HEK293 (cell line): ENCODE measurements at regions not wholly inside any gene's neighbourhood (a gene's known extent, or its start where the extent isn't known, plus 50 kb on each side); places are given as distances from the start of the nearest gene placed in this dataset.

ENCODE experiments used
- ATF2 ChIP-seq: fragments of 450-650 bp; formaldehyde crosslinking; IDR thresholded peaks from 2 replicates; pipeline ENCODE4 v1.5.1; 2016; ENCODE audit warnings: missing biosample characterization, missing genetic modification characterization, low read depth
- GFI1B ChIP-seq: fragments of 450-650 bp; formaldehyde crosslinking; IDR thresholded peaks from 2 replicates; pipeline ENCODE4 v1.5.1; 2016; ENCODE audit warnings: missing biosample characterization, missing genetic modification characterization
- ZNF274 ChIP-seq, 2 experiments: fragments of 200-500 bp in 1 of 2; fragments of 450-650 bp in 1 of 2; sonication (Bioruptor generic) in 1 of 2; formaldehyde crosslinking in 1 of 2; IDR thresholded peaks; 2 replicates each; pipeline versions ENCODE4 v1.5.1 to v1.6.1; 2014 to 2016; ENCODE audit warnings: borderline replicate concordance in 1 of 2, inconsistent platforms in 1 of 2, low read length in 1 of 2, missing biosample characterization in 1 of 2, missing genetic modification characterization in 1 of 2
- TF ChIP-seq, protein P1 (sequence below): fragments of 450-650 bp; formaldehyde crosslinking; IDR thresholded peaks from 2 replicates; pipeline ENCODE4 v1.5.1; 2016; ENCODE audit warnings: missing biosample characterization, missing genetic modification characterization
- TF ChIP-seq, protein P2 (sequence below): fragments of 450-650 bp; formaldehyde crosslinking; IDR thresholded peaks from 2 replicates; pipeline ENCODE4 v1.5.1; 2016; ENCODE audit warnings: missing biosample characterization, missing genetic modification characterization

DNA sequence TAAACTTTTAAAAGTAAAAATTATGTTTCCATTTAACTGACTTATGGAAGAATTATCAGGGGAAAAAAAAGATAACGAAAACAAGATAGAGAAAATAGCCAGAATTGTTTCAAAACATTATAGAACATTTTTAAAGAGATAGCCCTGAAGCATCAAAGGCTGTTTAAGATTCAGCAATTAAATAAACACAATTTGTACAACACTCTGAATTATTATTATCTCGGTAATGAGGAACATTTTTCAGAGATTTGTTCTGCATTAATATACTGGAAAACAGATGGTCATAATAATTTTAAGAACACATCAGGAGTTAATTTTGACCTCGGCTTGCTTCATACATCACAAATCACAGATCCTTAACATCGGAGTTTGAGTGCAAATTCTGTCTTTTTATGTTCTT, 643.8 kb downstream of the SORCS1 start:
- TF ChIP-seq, protein P1, sequence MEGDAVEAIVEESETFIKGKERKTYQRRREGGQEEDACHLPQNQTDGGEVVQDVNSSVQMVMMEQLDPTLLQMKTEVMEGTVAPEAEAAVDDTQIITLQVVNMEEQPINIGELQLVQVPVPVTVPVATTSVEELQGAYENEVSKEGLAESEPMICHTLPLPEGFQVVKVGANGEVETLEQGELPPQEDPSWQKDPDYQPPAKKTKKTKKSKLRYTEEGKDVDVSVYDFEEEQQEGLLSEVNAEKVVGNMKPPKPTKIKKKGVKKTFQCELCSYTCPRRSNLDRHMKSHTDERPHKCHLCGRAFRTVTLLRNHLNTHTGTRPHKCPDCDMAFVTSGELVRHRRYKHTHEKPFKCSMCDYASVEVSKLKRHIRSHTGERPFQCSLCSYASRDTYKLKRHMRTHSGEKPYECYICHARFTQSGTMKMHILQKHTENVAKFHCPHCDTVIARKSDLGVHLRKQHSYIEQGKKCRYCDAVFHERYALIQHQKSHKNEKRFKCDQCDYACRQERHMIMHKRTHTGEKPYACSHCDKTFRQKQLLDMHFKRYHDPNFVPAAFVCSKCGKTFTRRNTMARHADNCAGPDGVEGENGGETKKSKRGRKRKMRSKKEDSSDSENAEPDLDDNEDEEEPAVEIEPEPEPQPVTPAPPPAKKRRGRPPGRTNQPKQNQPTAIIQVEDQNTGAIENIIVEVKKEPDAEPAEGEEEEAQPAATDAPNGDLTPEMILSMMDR (tag by site-specific recombination): no peak
- no peak for TF ChIP-seq GFI1B (tag by site-specific recombination)
- no peak for TF ChIP-seq ATF2 (tag by site-specific recombination)
- TF ChIP-seq, protein P2, sequence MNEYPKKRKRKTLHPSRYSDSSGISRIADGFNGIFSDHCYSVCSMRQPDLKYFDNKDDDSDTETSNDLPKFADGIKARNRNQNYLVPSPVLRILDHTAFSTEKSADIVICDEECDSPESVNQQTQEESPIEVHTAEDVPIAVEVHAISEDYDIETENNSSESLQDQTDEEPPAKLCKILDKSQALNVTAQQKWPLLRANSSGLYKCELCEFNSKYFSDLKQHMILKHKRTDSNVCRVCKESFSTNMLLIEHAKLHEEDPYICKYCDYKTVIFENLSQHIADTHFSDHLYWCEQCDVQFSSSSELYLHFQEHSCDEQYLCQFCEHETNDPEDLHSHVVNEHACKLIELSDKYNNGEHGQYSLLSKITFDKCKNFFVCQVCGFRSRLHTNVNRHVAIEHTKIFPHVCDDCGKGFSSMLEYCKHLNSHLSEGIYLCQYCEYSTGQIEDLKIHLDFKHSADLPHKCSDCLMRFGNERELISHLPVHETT (tag by site-specific recombination): no peak
- TF ChIP-seq ZNF274 (IDR thresholded peaks at IDR 0.05; ENCODE audit: low read length): no peak
- no peak for TF ChIP-seq ZNF274 (tag by site-specific recombination; IDR thresholded peaks at IDR 0.05; ENCODE audit: borderline replicate concordance)
